Glutamatergic neuron (in vitro differentiated cells): ENCODE measurements at regions not wholly inside any gene's neighbourhood (a gene's known extent, or its start where the extent isn't known, plus 50 kb on each side); places are given as distances from the start of the nearest gene placed in this dataset.

Source experiments
- DNase-seq: peaks from one replicate; pipeline ENCODE4 v3.0.0; 2022
- H3K27ac Mint-ChIP-seq: one replicate; pipeline ENCODE4 v1.8.0; 2020; ENCODE audit warnings: mild to moderate bottlenecking, mixed read lengths, inconsistent platforms; ENCODE audit not compliant: unreplicated experiment
- H3K27me3 Mint-ChIP-seq: one replicate; pipeline ENCODE4 v1.8.0; 2020; ENCODE audit warnings: mild to moderate bottlenecking, moderate library complexity, mixed read lengths, inconsistent platforms; ENCODE audit not compliant: unreplicated experiment
- H3K36me3 Mint-ChIP-seq: one replicate; pipeline ENCODE4 v1.8.0; 2020; ENCODE audit warnings: mild to moderate bottlenecking, mixed read lengths, inconsistent platforms; ENCODE audit not compliant: unreplicated experiment
- H3K4me1 Mint-ChIP-seq: one replicate; pipeline ENCODE4 v1.8.0; 2020; ENCODE audit warnings: mild to moderate bottlenecking, low read depth, mixed read lengths, inconsistent platforms; ENCODE audit not compliant: unreplicated experiment
- H3K4me3 Mint-ChIP-seq: one replicate; pipeline ENCODE4 v1.8.0; 2020; ENCODE audit warnings: mild to moderate bottlenecking, mixed read lengths, inconsistent platforms; ENCODE audit not compliant: unreplicated experiment
- H3K9me3 Mint-ChIP-seq: one replicate; pipeline ENCODE4 v1.8.0; 2020; ENCODE audit warnings: mild to moderate bottlenecking, moderate library complexity, mixed read lengths, inconsistent platforms; ENCODE audit not compliant: unreplicated experiment
- CTCF ChIP-seq: fragments of 200-600 bp; sonication (generic); IDR thresholded peaks from one replicate; pipeline ENCODE4 v1.5.0; 2021; ENCODE audit not compliant: partially characterized antibody, unreplicated experiment

- H3K27ac Mint-ChIP-seq: no peak overlapping the region
- no peak for DNase-seq
- H3K4me1 Mint-ChIP-seq: peaks cover 3% of the 10 kb centered on the region
- no peak for TF ChIP-seq CTCF
- no peak overlapping the region for H3K4me3 Mint-ChIP-seq
- H3K36me3 Mint-ChIP-seq: no peaks in the 10 kb centered on the region
- peaks cover 2% of the 10 kb centered on the region for H3K27me3 Mint-ChIP-seq
- H3K9me3 Mint-ChIP-seq: peaks cover 3% of the 10 kb centered on the region
These were observed 209.2 kb upstream of the STK17B start for GRCh38 chr2:196380575-196380974.

GRCh38 chr2:196381464-196381863 is 210.1 kb upstream of the STK17B start:
- H3K36me3 Mint-ChIP-seq: no peaks in the 10 kb centered on the region
- H3K9me3 Mint-ChIP-seq: peaks cover 3% of the 10 kb centered on the region
- no peak overlapping the region for H3K4me3 Mint-ChIP-seq
- no peak overlapping the region for H3K27ac Mint-ChIP-seq
- H3K27me3 Mint-ChIP-seq: peaks cover 2% of the 10 kb centered on the region
- DNase-seq: no peak
- peaks cover 3% of the 10 kb centered on the region for H3K4me1 Mint-ChIP-seq
- TF ChIP-seq CTCF: no peak

GRCh38 chr2:196383799-196384198 is 212.4 kb upstream of the STK17B start:
- TF ChIP-seq CTCF: no peak
- no peak for DNase-seq
- H3K9me3 Mint-ChIP-seq: peaks cover 5% of the 10 kb centered on the region
- no peak overlapping the region for H3K27ac Mint-ChIP-seq
- no peak overlapping the region for H3K4me3 Mint-ChIP-seq
- peaks cover 6% of the 10 kb centered on the region for H3K4me1 Mint-ChIP-seq
- H3K36me3 Mint-ChIP-seq: no peaks in the 10 kb centered on the region
- H3K27me3 Mint-ChIP-seq: peaks cover 2% of the 10 kb centered on the region

- TF ChIP-seq CTCF: no peak
- Mint-ChIP-seq H3K27ac (no peak overlapping the region), H3K27me3 (peaks cover under 1% of the 10 kb centered on the region), H3K4me3 (no peak overlapping the region), H3K36me3 (no peaks in the 10 kb centered on the region), H3K4me1 (peaks cover 6% of the 10 kb centered on the region), H3K9me3 (peaks cover 5% of the 10 kb centered on the region)
- no peak for DNase-seq
These were observed 213.4 kb upstream of the STK17B start for GRCh38 chr2:196384729-196385128.

GRCh38 chr2:196389670-196390069 is 218.3 kb upstream of the STK17B start:
- Mint-ChIP-seq H3K4me3 (no peak overlapping the region), H3K27ac (no peak overlapping the region), H3K9me3 (peaks cover 5% of the 10 kb centered on the region), H3K4me1 (peaks cover 5% of the 10 kb centered on the region), H3K27me3 (no peaks in the 10 kb centered on the region), H3K36me3 (no peaks in the 10 kb centered on the region)
- no peak for TF ChIP-seq CTCF
- DNase-seq: no peak
